NT2/D1 (cell line): ENCODE measurements at regions not wholly inside any gene's neighbourhood (a gene's known extent, or its start where the extent isn't known, plus 50 kb on each side); places are given as distances from the start of the nearest gene placed in this dataset.

ENCODE experiments used
- DNase-seq: peaks from one replicate; pipeline ENCODE4 v3.0.0-alpha.2; 2011; ENCODE audit warnings: low read depth, low spot score
- H3K27me3 ChIP-seq: 2 replicates; pipeline ENCODE4 v1.6.0; 2011; ENCODE audit warnings: mild to moderate bottlenecking; ENCODE audit not compliant: insufficient read length, insufficient read depth
- H3K36me3 ChIP-seq: 2 replicates; pipeline ENCODE4 v1.6.1; 2011; ENCODE audit warnings: mild to moderate bottlenecking, low read length, mixed read lengths; ENCODE audit not compliant: insufficient read depth, insufficient read length
- H3K4me1 ChIP-seq: 2 replicates; pipeline ENCODE4 v1.5.1; 2011; ENCODE audit not compliant: insufficient read depth, insufficient read length
- H3K4me3 ChIP-seq: 2 replicates; pipeline ENCODE4 v1.5.1; 2011; ENCODE audit warnings: low read depth; ENCODE audit not compliant: insufficient read length
- H3K9ac ChIP-seq: 2 replicates; pipeline ENCODE4 v1.6.0; 2011; ENCODE audit warnings: low read depth; ENCODE audit not compliant: insufficient read length
- H3K9me3 ChIP-seq: 2 replicates; pipeline ENCODE4 v1.5.1; 2011; ENCODE audit warnings: mild to moderate bottlenecking, low read length; ENCODE audit not compliant: insufficient read depth
- SUZ12 ChIP-seq: IDR thresholded peaks from 2 replicates; pipeline ENCODE4 v1.6.1; 2011; ENCODE audit not compliant: insufficient read length, insufficient read depth; ENCODE audit errors: extremely low read depth
- YY1 ChIP-seq: IDR thresholded peaks from 2 replicates; pipeline ENCODE4 v1.6.1; 2011; ENCODE audit not compliant: insufficient read length, insufficient read depth
- ZNF274 ChIP-seq: IDR thresholded peaks from 2 replicates; pipeline ENCODE4 v1.6.1; 2011; ENCODE audit warnings: mild to moderate bottlenecking, low read depth, low read length

GRCh38 chr4:136390824-136391223, 1141.5 kb downstream of the PCDH18 start:
- Histone ChIP-seq H3K9ac (no peak overlapping the region), H3K4me3 (no peak overlapping the region), H3K4me1 (no peaks in the 10 kb centered on the region), H3K9me3 (no peaks in the 10 kb centered on the region), H3K27me3 (no peaks in the 10 kb centered on the region), H3K36me3 (no peaks in the 10 kb centered on the region)
- no peak for DNase-seq
- TF ChIP-seq ZNF274 = no peak
- TF ChIP-seq SUZ12 = no peak
- no peak for TF ChIP-seq YY1

GRCh38 chr4:136383082-136383481, 1149.2 kb downstream of the PCDH18 start:
- no peaks in the 10 kb centered on the region for H3K27me3 ChIP-seq
- no peaks in the 10 kb centered on the region for H3K9me3 ChIP-seq
- no peak for DNase-seq
- no peak overlapping the region for H3K9ac ChIP-seq
- TF ChIP-seq ZNF274 = no peak
- no peak for TF ChIP-seq SUZ12
- TF ChIP-seq YY1 = no peak
- no peak overlapping the region for H3K4me3 ChIP-seq
- no peaks in the 10 kb centered on the region for H3K4me1 ChIP-seq
- H3K36me3 ChIP-seq = no peaks in the 10 kb centered on the region

- H3K36me3 ChIP-seq = no peaks in the 10 kb centered on the region
Measured at GRCh38 chr4:136371231-136371630, 1161.1 kb downstream of the PCDH18 start.

GRCh38 chr4:136369073-136369472, 1163.2 kb downstream of the PCDH18 start:
- H3K4me3 ChIP-seq = no peak overlapping the region
- no peak for TF ChIP-seq YY1
- TF ChIP-seq ZNF274 = no peak
- no peak for TF ChIP-seq SUZ12
- no peak for DNase-seq

More at GRCh38 chr4:136371231-136371630, 1161.1 kb downstream of the PCDH18 start:
- no peak for TF ChIP-seq YY1
- no peak for TF ChIP-seq ZNF274
- TF ChIP-seq SUZ12 = no peak
- no peak for DNase-seq
- Histone ChIP-seq H3K27me3 (no peaks in the 10 kb centered on the region), H3K4me3 (no peak overlapping the region), H3K4me1 (no peaks in the 10 kb centered on the region), H3K9ac (no peak overlapping the region), H3K9me3 (no peaks in the 10 kb centered on the region)

GRCh38 chr4:136357556-136357955, 1174.7 kb downstream of the PCDH18 start:
- DNase-seq = no peak
- Histone ChIP-seq H3K4me3 (no peak overlapping the region), H3K9me3 (no peaks in the 10 kb centered on the region)

More at GRCh38 chr4:136369073-136369472, 1163.2 kb downstream of the PCDH18 start:
- no peaks in the 10 kb centered on the region for H3K27me3 ChIP-seq
- no peak overlapping the region for H3K9ac ChIP-seq
- H3K4me1 ChIP-seq = no peaks in the 10 kb centered on the region
- no peaks in the 10 kb centered on the region for H3K9me3 ChIP-seq
- H3K36me3 ChIP-seq = no peaks in the 10 kb centered on the region

GRCh38 chr4:136355970-136356369, 1176.3 kb downstream of the PCDH18 start:
- Histone ChIP-seq H3K9ac (no peak overlapping the region), H3K27me3 (no peaks in the 10 kb centered on the region), H3K4me1 (no peaks in the 10 kb centered on the region), H3K4me3 (no peak overlapping the region), H3K9me3 (no peaks in the 10 kb centered on the region), H3K36me3 (no peaks in the 10 kb centered on the region)
- TF ChIP-seq SUZ12 (no peak), ZNF274 (no peak), YY1 (no peak)
- DNase-seq = no peak

More at GRCh38 chr4:136357556-136357955, 1174.7 kb downstream of the PCDH18 start:
- TF ChIP-seq ZNF274 (no peak), SUZ12 (no peak), YY1 (no peak)
- H3K36me3 ChIP-seq = no peaks in the 10 kb centered on the region
- H3K4me1 ChIP-seq = no peaks in the 10 kb centered on the region
- no peak overlapping the region for H3K9ac ChIP-seq
- H3K27me3 ChIP-seq = no peaks in the 10 kb centered on the region

GRCh38 chr4:136343340-136343739, 1189.0 kb downstream of the PCDH18 start:
- no peak for TF ChIP-seq ZNF274
- no peak for TF ChIP-seq SUZ12
- no peak for TF ChIP-seq YY1
- no peaks in the 10 kb centered on the region for H3K27me3 ChIP-seq
- no peaks in the 10 kb centered on the region for H3K36me3 ChIP-seq
- no peak overlapping the region for H3K9ac ChIP-seq
- DNase-seq = no peak
- H3K4me1 ChIP-seq = no peaks in the 10 kb centered on the region
- H3K4me3 ChIP-seq = no peak overlapping the region
- no peaks in the 10 kb centered on the region for H3K9me3 ChIP-seq
